T-helper 1 cell treated with Interleukin-12 subunit alpha and Interleukin-12 subunit beta and Interleukin-4 antibody, amounts not matched to agents 30 ng/mL and 1 ng/mL, for 36 hours (primary cell): ENCODE measurements at regions not wholly inside any gene's neighbourhood (a gene's known extent, or its start where the extent isn't known, plus 50 kb on each side); places are given as distances from the start of the nearest gene placed in this dataset.

Source experiments
- intact Hi-C: fragments of 100-400 bp; cut with micrococcal nuclease; formaldehyde crosslinking; loops from one replicate; pipeline ENCODE4 v1.15.1; 2024

GRCh38 chr2:120454654-120455385, 108.9 kb downstream of the INHBB start:
- intact Hi-C loops, result no loop called here

DNA sequence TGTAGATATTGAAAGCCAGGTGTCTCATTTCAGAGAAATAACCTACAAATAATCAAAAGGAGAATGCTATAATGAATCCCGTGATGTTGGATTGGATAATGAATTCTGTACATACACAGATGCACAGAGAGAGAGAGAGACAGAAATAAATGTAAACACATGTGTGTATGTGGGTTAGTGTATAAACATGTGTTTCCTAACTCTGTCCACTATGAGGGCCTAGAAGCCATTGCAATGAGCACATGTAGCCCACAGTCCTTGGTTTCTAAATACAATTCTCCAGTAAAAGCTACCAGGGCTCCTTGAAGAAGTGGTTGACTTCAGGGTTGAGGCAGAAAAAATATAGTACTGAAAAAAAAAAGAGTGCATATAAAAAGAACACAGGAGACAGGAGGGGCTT, 109.5 kb downstream of the INHBB start:
- intact Hi-C loops, result no loop called here

DNA sequence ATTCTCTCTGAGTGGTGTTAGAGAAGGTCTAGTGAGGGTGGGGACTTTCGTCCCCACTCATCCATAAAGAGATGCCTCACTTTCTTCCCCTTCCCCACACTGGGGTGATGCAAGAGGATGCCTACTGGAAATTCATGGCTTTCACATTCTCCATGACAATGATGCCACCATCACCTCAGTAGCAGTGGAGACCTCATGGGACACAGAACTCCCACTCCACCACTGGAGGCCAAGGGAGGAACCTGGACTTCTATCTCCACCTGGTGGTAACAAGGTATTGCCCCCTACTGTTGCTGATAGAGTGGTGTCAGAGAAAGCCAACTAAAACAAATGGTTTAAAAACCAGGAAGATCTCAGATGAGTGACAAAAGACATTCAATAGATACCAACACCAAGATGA, 110.9 kb downstream of the INHBB start:
- intact Hi-C loops, result no loop called here

DNA sequence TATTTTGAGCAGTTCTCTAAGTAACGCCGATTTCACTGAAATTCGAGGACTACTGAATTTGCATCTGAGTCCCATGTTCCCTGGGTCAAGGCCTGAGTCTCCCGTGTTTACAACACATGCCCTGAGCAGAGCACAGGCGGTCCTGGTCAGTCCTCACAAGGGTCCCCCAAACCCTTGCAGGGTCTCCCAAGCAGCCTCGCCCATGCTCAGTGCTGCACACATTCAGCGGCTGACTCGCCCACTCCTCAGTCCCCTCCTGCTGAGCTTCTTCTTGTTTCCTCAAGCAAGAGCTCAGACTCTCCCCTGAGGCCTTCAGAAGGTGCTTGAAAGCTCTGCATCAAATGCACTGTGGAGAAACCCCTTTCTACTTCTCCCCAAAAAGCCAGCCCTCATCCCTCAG, 114.6 kb downstream of the INHBB start:
- intact Hi-C loops, result no loop called here

GRCh38 chr2:120461092-120461491, 115.2 kb downstream of the INHBB start:
- intact Hi-C loops, result no loop called here

GRCh38 chr2:120461546-120462537, 115.9 kb downstream of the INHBB start:
- intact Hi-C loops, result no loop called here

DNA sequence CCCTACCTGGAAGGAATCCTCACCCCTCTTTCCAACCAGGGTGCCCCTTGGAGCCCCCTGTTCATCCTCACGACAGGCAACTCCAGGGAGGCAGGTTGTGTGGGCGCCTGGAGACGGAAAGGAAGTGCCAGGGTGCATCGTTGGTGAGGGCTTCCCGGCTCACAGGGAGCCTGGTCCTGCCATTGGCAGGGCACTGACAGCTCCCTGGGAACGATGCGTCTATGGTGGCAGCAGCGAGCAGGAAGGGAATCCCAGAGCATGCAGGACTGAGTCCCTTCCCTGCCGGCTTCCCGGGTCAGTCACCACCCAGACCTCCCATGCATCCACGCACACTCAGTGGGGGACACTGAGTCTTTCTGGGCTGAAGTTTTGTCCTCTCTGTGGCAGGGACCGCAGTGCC, 117.6 kb downstream of the INHBB start:
- intact Hi-C loops, result no loop called here

- intact Hi-C loops, result no loop called here
Observed at GRCh38 chr2:120463996-120464395, 118.1 kb downstream of the INHBB start.

- intact Hi-C loops, result no loop called here
Observed at GRCh38 chr2:120464448-120464931, 118.6 kb downstream of the INHBB start.

DNA sequence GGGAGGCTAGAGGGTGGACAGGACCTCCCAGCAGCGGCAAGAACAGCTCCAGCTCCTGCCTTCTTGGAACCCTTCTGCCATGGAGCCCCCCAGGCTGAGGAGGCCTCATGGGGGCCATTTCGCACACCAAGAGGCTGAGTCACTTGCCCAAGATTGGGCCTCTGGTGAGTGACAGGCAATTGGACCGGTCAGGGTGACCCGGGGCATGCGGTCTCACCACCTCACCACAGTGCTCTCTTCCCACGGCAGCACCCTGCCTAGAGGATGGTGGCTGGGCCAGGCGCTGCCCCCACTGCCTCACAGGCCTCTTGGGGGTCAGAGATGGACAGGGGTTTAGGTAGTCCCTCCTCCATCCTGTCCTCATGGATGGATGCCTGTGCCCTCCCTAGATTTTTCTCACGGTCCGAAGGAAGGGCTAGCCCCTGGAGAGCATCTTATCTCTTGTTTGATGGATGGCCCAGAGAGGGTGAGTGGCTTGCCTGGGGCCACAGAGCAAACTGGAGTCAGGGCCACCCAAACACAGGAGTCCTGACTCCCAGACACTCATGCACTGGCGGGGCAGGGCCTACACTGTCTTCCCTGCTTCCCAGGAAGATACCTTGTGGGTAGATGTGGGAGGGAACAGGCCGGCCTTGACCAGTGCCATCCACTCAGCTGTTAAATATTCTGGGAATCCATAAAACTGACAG, 119.2 kb downstream of the INHBB start:
- intact Hi-C loops, result no loop called here

DNA sequence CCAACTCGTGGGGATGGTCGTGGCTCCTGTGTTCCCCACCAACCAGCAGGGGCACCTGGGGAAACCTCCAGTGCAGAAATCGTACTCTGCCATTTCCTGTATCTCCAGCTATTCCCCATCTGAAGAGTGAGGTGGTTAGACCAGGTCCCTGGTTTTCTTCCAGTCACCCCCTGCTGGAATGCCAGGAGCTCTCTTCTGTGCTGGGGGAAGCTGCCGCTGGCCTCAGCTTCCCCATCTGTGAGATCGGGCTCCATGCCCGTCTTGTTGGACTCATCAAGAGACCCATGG, 119.7 kb downstream of the INHBB start:
- intact Hi-C loops, result no loop called here

- intact Hi-C loops, result no loop called here
Observed at GRCh38 chr2:120465989-120466703, 120.2 kb downstream of the INHBB start.

DNA sequence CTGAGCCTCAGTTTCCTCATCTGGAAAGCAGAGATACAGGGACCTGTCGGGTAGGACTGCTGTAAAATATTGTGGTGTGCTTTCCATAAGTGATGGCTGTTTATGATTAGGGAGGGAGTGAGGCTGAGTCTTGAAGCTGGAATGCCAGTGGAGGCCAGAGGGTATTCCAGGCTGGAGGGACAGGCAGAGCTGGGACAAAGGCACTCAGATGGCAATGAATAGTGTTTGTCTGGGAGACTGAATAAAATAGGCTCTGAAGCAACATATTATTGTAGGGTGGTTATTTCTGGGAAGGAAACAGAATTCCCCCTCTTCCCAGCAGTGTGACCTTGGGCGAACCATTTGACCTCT, 120.7 kb downstream of the INHBB start:
- intact Hi-C loops, result no loop called here

DNA sequence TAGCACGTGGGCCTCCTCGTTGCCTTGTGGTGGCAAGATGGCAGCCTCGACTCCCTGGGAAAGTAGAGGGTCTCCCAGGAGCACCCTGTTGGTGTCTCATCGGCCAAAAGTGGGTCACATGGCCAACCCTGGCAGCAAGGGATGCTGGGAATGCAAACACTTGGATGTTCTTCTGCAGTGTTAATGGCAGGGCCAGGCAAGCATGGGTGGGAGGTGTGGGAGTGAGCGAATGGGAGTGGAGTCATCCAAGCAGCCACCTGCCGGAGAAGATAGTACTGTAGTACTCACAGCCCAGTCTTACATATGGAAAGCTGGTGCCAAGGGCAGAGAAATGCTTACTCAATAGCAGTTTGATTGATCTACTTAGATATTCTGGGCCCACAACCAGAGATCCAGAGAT, 122.2 kb downstream of the INHBB start:
- intact Hi-C loops, result no loop called here

- intact Hi-C loops, result no loop called here
Observed at GRCh38 chr2:120469426-120469825, 123.5 kb downstream of the INHBB start.

- intact Hi-C loops, result no loop called here
Observed at GRCh38 chr2:120470041-120470965, 124.4 kb downstream of the INHBB start.

- intact Hi-C loops, result no loop called here
Observed at GRCh38 chr2:120471166-120471565, 125.2 kb downstream of the INHBB start.

GRCh38 chr2:120472031-120472430, 126.1 kb downstream of the INHBB start:
- intact Hi-C loops, result no loop called here

- intact Hi-C loops, result no loop called here
Observed at GRCh38 chr2:120472891-120473309, 127.0 kb downstream of the INHBB start.

DNA sequence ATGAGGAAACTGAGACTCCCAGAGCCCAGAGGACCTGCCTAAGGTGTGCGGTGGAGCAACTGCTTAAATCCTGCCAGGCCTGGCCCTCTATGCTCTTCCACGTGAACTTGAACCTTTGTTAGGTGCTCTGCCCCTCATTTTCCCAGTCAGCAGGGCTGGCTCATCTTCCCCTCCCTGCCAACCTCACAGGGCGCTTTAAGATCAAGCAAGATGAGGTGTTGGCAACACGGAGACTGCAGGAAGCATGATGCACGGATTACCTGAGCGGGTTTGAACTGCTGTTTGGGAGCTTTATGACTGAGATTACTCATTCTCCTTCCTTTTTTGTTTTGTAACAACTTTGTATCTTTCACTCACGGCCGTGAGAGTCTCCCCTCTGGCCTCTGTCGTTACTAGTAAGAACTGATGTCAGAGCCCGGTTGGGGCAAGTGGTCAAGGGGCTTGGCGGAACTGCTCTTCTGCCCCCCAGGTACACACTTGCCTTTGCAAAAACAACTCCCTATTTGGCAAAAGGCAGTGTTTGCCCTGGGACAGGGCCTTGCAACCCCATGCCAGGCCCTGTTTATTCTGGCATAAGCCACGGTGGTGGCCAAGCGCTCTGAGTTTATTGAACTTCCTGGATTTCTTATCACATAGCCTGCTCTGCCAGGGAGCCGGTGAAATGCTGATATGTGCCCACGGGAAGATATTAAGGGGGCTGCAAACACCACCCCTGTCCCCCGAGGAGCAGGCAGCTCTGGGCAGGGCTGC, 127.8 kb downstream of the INHBB start:
- intact Hi-C loops, result no loop called here
